ENCODE measurements at regions not wholly inside any gene's neighbourhood (a gene's known extent, or its start where the extent isn't known, plus 50 kb on each side); places are given as distances from the start of the nearest gene placed in this dataset.

GRCh38 chr11:127242676-127243075 lies 242.1 kb upstream of the KIRREL3 start:
- CTCF ChIA-PET = interaction anchor here (0.6 kb wide), 1 partner anchor 81 kb away, joined by 3 read pairs; no protein-coding TSS in a partner anchor

DNA sequence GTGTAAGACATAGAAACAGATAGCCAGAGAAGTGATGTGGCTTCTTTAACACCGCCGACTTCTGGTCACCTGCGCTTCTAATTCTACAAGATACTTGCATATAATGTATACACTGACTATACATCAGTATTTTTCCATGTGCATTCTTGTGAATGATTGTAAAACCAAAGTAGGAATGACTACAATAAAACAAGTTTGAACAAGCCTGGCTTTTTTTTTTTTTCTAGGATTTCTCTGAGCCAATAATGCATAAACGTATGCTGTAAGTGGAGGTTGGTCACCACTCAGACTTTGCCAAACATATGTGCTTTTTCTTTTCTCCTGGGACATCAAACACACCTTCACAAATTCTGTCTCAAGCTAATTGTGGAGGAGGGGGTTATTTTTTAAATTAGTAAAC lies 237.8 kb upstream of the KIRREL3 start:
- FAIRE-seq = no peak
- WGBS (ENCODE audit: missing lambda C conversion rate) = 57% methylated on average over 4 of the region's 4 CpGs
- TF ChIP-seq HOXB13 (CRISPR knock-in tag; IDR thresholded peaks at IDR 0.05; ENCODE audit: low read depth) (no peak), RAD21 (conservative IDR thresholded peaks at IDR 0.05 in 1 of 2, IDR thresholded peaks at IDR 0.05 in 1 of 2) (no peak), HEYL (CRISPR knock-in tag; IDR thresholded peaks at IDR 0.05) (no peak), FOSL2 (IDR thresholded peaks at IDR 0.05) (no peak), FOSL2 (CRISPR knock-in tag; IDR thresholded peaks at IDR 0.05) (no peak), REST (IDR thresholded peaks at IDR 0.05) (no peak), ZC3H11A (IDR thresholded peaks at IDR 0.05) (no peak), NR3C1 (IDR thresholded peaks at IDR 0.05) (no peak), BHLHE40 (IDR thresholded peaks at IDR 0.05; ENCODE audit: low read depth, low read length) (no peak), PHF8 (IDR thresholded peaks at IDR 0.05; ENCODE audit: borderline replicate concordance, low read depth) (no peak), CTCF (IDR thresholded peaks at IDR 0.05) (no peak), CHD2 (IDR thresholded peaks at IDR 0.05; ENCODE audit: low read length, partially characterized antibody) (no peak), ELK1 (IDR thresholded peaks at IDR 0.05; ENCODE audit: low read depth, low read length) (no peak)
- TF ChIP-seq, protein P1, sequence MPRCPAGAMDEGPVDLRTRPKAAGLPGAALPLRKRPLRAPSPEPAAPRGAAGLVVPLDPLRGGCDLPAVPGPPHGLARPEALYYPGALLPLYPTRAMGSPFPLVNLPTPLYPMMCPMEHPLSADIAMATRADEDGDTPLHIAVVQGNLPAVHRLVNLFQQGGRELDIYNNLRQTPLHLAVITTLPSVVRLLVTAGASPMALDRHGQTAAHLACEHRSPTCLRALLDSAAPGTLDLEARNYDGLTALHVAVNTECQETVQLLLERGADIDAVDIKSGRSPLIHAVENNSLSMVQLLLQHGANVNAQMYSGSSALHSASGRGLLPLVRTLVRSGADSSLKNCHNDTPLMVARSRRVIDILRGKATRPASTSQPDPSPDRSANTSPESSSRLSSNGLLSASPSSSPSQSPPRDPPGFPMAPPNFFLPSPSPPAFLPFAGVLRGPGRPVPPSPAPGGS (IDR thresholded peaks at IDR 0.05) = no peak

More at GRCh38 chr11:127242676-127243075, 242.1 kb upstream of the KIRREL3 start:
- Histone ChIP-seq H3K4me1 (no peaks in the 10 kb centered on the region), H3K9me3 (no peaks in the 10 kb centered on the region), H3K27ac (no peak overlapping the region), H3K4me2 (no peak overlapping the region), H3K4me3 (no peak overlapping the region)
- TF ChIP-seq CTCF (IDR thresholded peaks at IDR 0.05) = no peak
- no peak for TF ChIP-seq TFCP2L1 (CRISPR knock-in tag; IDR thresholded peaks at IDR 0.05)
- TF ChIP-seq CBX8 (IDR thresholded peaks at IDR 0.05) = no peak
- no peak for TF ChIP-seq GATA3 (IDR thresholded peaks at IDR 0.05; ENCODE audit: borderline replicate concordance)
- TF ChIP-seq MAZ (IDR thresholded peaks at IDR 0.05; ENCODE audit: borderline replicate concordance, low read depth, low read length) = no peak
- TF ChIP-seq MYC (IDR thresholded peaks at IDR 0.05; ENCODE audit: borderline replicate concordance, low read length) = no peak
- no peak for TF ChIP-seq JUN (IDR thresholded peaks at IDR 0.05)
- no peak for TF ChIP-seq KDM1A (IDR thresholded peaks at IDR 0.05; ENCODE audit: low read depth)
- no peak for TF ChIP-seq CEBPB (IDR thresholded peaks at IDR 0.05)
- TF ChIP-seq, protein P2, sequence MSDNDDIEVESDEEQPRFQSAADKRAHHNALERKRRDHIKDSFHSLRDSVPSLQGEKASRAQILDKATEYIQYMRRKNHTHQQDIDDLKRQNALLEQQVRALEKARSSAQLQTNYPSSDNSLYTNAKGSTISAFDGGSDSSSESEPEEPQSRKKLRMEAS (IDR thresholded peaks at IDR 0.05) = no peak
- no peak for TF ChIP-seq HEYL (CRISPR knock-in tag; IDR thresholded peaks at IDR 0.05)
- TF ChIP-seq, protein P3, sequence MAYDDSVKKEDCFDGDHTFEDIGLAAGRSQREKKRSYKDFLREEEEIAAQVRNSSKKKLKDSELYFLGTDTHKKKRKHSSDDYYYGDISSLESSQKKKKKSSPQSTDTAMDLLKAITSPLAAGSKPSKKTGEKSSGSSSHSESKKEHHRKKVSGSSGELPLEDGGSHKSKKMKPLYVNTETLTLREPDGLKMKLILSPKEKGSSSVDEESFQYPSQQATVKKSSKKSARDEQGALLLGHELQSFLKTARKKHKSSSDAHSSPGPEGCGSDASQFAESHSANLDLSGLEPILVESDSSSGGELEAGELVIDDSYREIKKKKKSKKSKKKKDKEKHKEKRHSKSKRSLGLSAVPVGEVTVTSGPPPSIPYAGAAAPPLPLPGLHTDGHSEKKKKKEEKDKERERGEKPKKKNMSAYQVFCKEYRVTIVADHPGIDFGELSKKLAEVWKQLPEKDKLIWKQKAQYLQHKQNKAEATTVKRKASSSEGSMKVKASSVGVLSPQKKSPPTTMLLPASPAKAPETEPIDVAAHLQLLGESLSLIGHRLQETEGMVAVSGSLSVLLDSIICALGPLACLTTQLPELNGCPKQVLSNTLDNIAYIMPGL (CRISPR knock-in tag; IDR thresholded peaks at IDR 0.05; ENCODE audit: borderline replicate concordance) = no peak
- TF ChIP-seq ZC3H11A (IDR thresholded peaks at IDR 0.05) = no peak
- no peak for TF ChIP-seq HOXB13 (CRISPR knock-in tag; IDR thresholded peaks at IDR 0.05; ENCODE audit: low read depth)
- no peak for TF ChIP-seq POLR2A (IDR thresholded peaks at IDR 0.05; ENCODE audit: low read length)
- TF ChIP-seq NR3C1 (IDR thresholded peaks at IDR 0.05) = no peak
- TF ChIP-seq HDAC2 (IDR thresholded peaks at IDR 0.05) = no peak
- ATAC-seq (no peak), FAIRE-seq (no peak), DNase-seq (ENCODE audit: low read depth in 1 of 2, low spot score in 1 of 2) (no peak)
- POLR2A ChIA-PET = no interaction called here
- 2% methylated on average over 2 of the region's 2 CpGs for WGBS (ENCODE audit: missing lambda C conversion rate)

More for the DNA sequence above, 237.8 kb upstream of the KIRREL3 start:
- DNase-seq (ENCODE audit: low read depth in 1 of 2, low spot score in 1 of 2) (no peak), ATAC-seq (no peak)
- ChIA-PET POLR2A (no interaction called here), CTCF (no interaction called here)
- Histone ChIP-seq H3K4me3 (no peak overlapping the region), H3K4me1 (no peaks in the 10 kb centered on the region), H3K9me3 (no peaks in the 10 kb centered on the region), H3K27ac (no peak overlapping the region), H3K4me2 (no peak overlapping the region)
